SK-N-SH treated with all-trans-retinoic acid at 6 μM for 48 hours (cell line): ENCODE measurements at regions not wholly inside any gene's neighbourhood (a gene's known extent, or its start where the extent isn't known, plus 50 kb on each side); places are given as distances from the start of the nearest gene placed in this dataset.

Experiments used
- ATAC-seq: fragments of 200-7000 bp; cut with Tn5 transposase; 3 replicates; pipeline ENCODE4 v1.9.1; 2020; ENCODE audit warnings: mild to moderate bottlenecking, moderate library complexity
- ARNTL ChIP-seq: fragments of 450-650 bp; formaldehyde crosslinking; IDR thresholded peaks from 2 replicates; pipeline ENCODE4 v1.5.0; 2020; ENCODE audit warnings: low read depth, mild to moderate bottlenecking, moderate library complexity, borderline replicate concordance
- BACH2 ChIP-seq: fragments of 250-450 bp; sonication (Bioruptor Pico); IDR thresholded peaks from 2 replicates; pipeline ENCODE4 v1.9.0; 2021; ENCODE audit warnings: mild to moderate bottlenecking, borderline replicate concordance
- CSDC2 ChIP-seq: fragments of 250-450 bp; sonication (Bioruptor Pico); IDR thresholded peaks from 2 replicates; pipeline ENCODE4 v1.5.0; 2020; ENCODE audit warnings: mild to moderate bottlenecking, moderate library complexity
- ESRRG ChIP-seq: fragments of 250-450 bp; sonication (Bioruptor Pico); IDR thresholded peaks from 2 replicates; pipeline ENCODE4 v1.6.1; 2021; ENCODE audit warnings: mild to moderate bottlenecking
- GLIS3 ChIP-seq: fragments of 250-450 bp; sonication (Bioruptor Pico); IDR thresholded peaks from 2 replicates; pipeline ENCODE4 v1.5.0; 2020; ENCODE audit warnings: mild to moderate bottlenecking, moderate library complexity
- ISL1 ChIP-seq: fragments of 250-450 bp; sonication (Bioruptor Pico); IDR thresholded peaks from 2 replicates; pipeline ENCODE4 v2.1.2; 2022; ENCODE audit warnings: mild to moderate bottlenecking, moderate library complexity
- OSR1 ChIP-seq: fragments of 250-450 bp; sonication (Bioruptor Pico); IDR thresholded peaks from 2 replicates; pipeline ENCODE4 v1.8.0; 2022; ENCODE audit warnings: moderate library complexity, mild to moderate bottlenecking, inconsistent platforms
- PPARA ChIP-seq: fragments of 250-450 bp; sonication (Bioruptor Pico); IDR thresholded peaks from 2 replicates; pipeline ENCODE4 v1.5.0; 2020; ENCODE audit warnings: mild to moderate bottlenecking, borderline replicate concordance
- RARB ChIP-seq: fragments of 250-450 bp; sonication (Bioruptor Pico); IDR thresholded peaks from 2 replicates; pipeline ENCODE4 v1.8.0; 2021; ENCODE audit warnings: mild to moderate bottlenecking, moderate library complexity
- SNAI2 ChIP-seq: fragments of 250-450 bp; sonication (Bioruptor Pico); IDR thresholded peaks from 2 replicates; pipeline ENCODE4 v1.5.0; 2020; ENCODE audit warnings: mild to moderate bottlenecking, moderate library complexity
- TCF4 ChIP-seq: fragments of 250-450 bp; sonication (Bioruptor Pico); IDR thresholded peaks from 2 replicates; pipeline ENCODE4 v1.8.0; 2021; ENCODE audit warnings: mild to moderate bottlenecking, moderate library complexity, borderline replicate concordance
- TOX ChIP-seq: fragments of 250-450 bp; sonication (Bioruptor Pico); IDR thresholded peaks from 2 replicates; pipeline ENCODE4 v1.8.0; 2021; ENCODE audit warnings: mild to moderate bottlenecking, moderate library complexity, borderline replicate concordance
- ZC3H10 ChIP-seq: fragments of 250-450 bp; sonication (Bioruptor Pico); IDR thresholded peaks from 2 replicates; pipeline ENCODE4 v1.5.1; 2021; ENCODE audit warnings: mild to moderate bottlenecking, moderate library complexity
- ZFP3 ChIP-seq: fragments of 250-450 bp; sonication (Bioruptor Pico); IDR thresholded peaks from 2 replicates; pipeline ENCODE4 v1.5.0; 2020; ENCODE audit warnings: mild to moderate bottlenecking, moderate library complexity
- ZNF565 ChIP-seq: fragments of 450-650 bp; formaldehyde crosslinking; conservative IDR thresholded peaks from 2 replicates; pipeline ENCODE4 v1.5.0; 2020; ENCODE audit warnings: low read depth, mild to moderate bottlenecking, moderate library complexity
- ZNF70 ChIP-seq: fragments of 450-650 bp; formaldehyde crosslinking; IDR thresholded peaks from 2 replicates; pipeline ENCODE4 v1.5.0; 2020; ENCODE audit warnings: mild to moderate bottlenecking, moderate library complexity
- ZNF8 ChIP-seq: fragments of 450-650 bp; formaldehyde crosslinking; IDR thresholded peaks from 2 replicates; pipeline ENCODE4 v1.5.0; 2020; ENCODE audit warnings: mild to moderate bottlenecking, moderate library complexity
- TF ChIP-seq, protein P1 (sequence below): fragments of 250-450 bp; sonication (Bioruptor Pico); IDR thresholded peaks from 2 replicates; pipeline ENCODE4 v1.8.0; 2021; ENCODE audit warnings: low read depth, mild to moderate bottlenecking, moderate library complexity, borderline replicate concordance
- TF ChIP-seq, protein P2 (sequence below): fragments of 250-450 bp; sonication (Bioruptor Pico); IDR thresholded peaks from 2 replicates; pipeline ENCODE4 v1.8.0; 2020; ENCODE audit warnings: mild to moderate bottlenecking, moderate library complexity, borderline replicate concordance
- TF ChIP-seq, protein P3 (sequence below): fragments of 250-450 bp; sonication (Bioruptor Pico); IDR thresholded peaks from 2 replicates; pipeline ENCODE4 v1.5.0; 2020; ENCODE audit warnings: mild to moderate bottlenecking, moderate library complexity
- TF ChIP-seq, protein P4 (sequence below): fragments of 250-450 bp; sonication (Bioruptor Pico); IDR thresholded peaks from 2 replicates; pipeline ENCODE4 v1.5.1; 2020; ENCODE audit warnings: low read depth, mild to moderate bottlenecking, moderate library complexity

DNA sequence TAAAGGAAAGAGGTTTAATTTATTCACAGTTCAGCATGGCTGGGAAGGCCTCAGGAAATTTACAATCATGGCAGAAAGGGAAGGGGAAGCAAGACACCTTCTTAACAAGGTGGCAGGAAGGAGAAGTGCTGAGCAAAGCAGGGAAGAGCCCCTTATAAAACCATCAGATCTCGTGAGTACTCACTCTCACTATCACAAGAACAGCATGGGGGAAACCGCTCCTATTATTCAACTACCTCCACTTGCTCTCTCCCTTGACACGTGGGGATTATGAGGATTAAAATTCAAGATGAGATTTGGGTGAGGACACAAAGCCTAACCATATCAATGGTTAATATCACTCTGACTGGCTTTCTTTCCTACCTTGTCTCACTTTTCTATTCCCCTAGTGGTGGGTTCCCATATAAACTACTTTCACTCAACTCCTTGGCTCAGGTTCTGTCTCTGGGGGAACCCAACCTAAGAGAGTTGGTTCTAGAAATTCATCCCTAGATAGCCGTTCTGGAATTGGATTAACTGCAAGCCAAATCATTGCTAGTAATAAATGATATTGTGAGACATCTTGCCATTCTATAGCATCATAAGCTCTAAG lies 749.8 kb upstream of the GRAMD2B start:
- TF ChIP-seq ZFP3 (CRISPR knock-in tag) (no peak), ESRRG (CRISPR knock-in tag) (no peak), ISL1 (CRISPR knock-in tag) (no peak), ARNTL (CRISPR knock-in tag) (no peak), ZNF565 (CRISPR knock-in tag) (no peak), TCF4 (CRISPR knock-in tag) (no peak), TOX (CRISPR knock-in tag) (no peak), PPARA (CRISPR knock-in tag) (no peak), CSDC2 (CRISPR knock-in tag) (no peak)
- TF ChIP-seq, protein P1, sequence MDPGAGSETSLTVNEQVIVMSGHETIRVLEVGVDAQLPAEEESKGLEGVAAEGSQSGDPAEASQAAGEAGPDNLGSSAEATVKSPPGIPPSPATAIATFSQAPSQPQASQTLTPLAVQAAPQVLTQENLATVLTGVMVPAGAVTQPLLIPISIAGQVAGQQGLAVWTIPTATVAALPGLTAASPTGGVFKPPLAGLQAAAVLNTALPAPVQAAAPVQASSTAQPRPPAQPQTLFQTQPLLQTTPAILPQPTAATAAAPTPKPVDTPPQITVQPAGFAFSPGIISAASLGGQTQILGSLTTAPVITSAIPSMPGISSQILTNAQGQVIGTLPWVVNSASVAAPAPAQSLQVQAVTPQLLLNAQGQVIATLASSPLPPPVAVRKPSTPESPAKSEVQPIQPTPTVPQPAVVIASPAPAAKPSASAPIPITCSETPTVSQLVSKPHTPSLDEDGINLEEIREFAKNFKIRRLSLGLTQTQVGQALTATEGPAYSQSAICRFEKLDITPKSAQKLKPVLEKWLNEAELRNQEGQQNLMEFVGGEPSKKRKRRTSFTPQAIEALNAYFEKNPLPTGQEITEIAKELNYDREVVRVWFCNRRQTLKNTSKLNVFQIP (CRISPR knock-in tag): no peak
- TF ChIP-seq, protein P2, sequence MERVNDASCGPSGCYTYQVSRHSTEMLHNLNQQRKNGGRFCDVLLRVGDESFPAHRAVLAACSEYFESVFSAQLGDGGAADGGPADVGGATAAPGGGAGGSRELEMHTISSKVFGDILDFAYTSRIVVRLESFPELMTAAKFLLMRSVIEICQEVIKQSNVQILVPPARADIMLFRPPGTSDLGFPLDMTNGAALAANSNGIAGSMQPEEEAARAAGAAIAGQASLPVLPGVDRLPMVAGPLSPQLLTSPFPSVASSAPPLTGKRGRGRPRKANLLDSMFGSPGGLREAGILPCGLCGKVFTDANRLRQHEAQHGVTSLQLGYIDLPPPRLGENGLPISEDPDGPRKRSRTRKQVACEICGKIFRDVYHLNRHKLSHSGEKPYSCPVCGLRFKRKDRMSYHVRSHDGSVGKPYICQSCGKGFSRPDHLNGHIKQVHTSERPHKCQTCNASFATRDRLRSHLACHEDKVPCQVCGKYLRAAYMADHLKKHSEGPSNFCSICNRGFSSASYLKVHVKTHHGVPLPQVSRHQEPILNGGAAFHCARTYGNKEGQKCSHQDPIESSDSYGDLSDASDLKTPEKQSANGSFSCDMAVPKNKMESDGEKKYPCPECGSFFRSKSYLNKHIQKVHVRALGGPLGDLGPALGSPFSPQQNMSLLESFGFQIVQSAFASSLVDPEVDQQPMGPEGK (CRISPR knock-in tag): no peak
- TF ChIP-seq, protein P3, sequence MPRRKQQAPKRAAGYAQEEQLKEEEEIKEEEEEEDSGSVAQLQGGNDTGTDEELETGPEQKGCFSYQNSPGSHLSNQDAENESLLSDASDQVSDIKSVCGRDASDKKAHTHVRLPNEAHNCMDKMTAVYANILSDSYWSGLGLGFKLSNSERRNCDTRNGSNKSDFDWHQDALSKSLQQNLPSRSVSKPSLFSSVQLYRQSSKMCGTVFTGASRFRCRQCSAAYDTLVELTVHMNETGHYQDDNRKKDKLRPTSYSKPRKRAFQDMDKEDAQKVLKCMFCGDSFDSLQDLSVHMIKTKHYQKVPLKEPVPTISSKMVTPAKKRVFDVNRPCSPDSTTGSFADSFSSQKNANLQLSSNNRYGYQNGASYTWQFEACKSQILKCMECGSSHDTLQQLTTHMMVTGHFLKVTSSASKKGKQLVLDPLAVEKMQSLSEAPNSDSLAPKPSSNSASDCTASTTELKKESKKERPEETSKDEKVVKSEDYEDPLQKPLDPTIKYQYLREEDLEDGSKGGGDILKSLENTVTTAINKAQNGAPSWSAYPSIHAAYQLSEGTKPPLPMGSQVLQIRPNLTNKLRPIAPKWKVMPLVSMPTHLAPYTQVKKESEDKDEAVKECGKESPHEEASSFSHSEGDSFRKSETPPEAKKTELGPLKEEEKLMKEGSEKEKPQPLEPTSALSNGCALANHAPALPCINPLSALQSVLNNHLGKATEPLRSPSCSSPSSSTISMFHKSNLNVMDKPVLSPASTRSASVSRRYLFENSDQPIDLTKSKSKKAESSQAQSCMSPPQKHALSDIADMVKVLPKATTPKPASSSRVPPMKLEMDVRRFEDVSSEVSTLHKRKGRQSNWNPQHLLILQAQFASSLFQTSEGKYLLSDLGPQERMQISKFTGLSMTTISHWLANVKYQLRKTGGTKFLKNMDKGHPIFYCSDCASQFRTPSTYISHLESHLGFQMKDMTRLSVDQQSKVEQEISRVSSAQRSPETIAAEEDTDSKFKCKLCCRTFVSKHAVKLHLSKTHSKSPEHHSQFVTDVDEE (CRISPR knock-in tag): no peak
- no peak for ATAC-seq

DNA sequence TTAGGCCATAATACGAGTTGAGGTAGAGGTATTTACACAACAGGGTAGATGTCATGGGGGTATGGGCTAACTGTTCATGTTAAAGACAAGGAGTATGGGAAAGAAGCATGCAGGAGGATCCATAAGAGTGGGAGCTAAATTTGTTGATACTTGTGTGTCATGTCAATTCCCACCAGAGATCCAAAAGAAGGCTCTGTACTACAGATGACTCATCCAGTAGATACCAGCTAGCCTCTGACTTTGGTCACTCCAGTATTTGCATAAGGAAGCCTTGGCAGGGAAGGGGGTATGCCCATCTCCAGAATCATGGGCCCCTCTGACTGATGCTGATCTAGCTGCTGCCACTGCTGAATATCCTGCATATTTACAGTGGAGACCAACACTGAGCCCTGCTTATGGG lies 743.7 kb upstream of the GRAMD2B start:
- ATAC-seq: no peak
- TF ChIP-seq ARNTL (CRISPR knock-in tag) (no peak), ZNF70 (no peak), GLIS3 (CRISPR knock-in tag) (no peak), ZFP3 (CRISPR knock-in tag) (no peak), ZNF8 (CRISPR knock-in tag) (no peak), TOX (CRISPR knock-in tag) (no peak), RARB (CRISPR knock-in tag) (no peak), BACH2 (CRISPR knock-in tag) (no peak), SNAI2 (no peak), PPARA (CRISPR knock-in tag) (no peak), ISL1 (CRISPR knock-in tag) (no peak), OSR1 (CRISPR knock-in tag) (no peak), ESRRG (CRISPR knock-in tag) (no peak), ZC3H10 (CRISPR knock-in tag) (no peak)
- TF ChIP-seq, protein P4, sequence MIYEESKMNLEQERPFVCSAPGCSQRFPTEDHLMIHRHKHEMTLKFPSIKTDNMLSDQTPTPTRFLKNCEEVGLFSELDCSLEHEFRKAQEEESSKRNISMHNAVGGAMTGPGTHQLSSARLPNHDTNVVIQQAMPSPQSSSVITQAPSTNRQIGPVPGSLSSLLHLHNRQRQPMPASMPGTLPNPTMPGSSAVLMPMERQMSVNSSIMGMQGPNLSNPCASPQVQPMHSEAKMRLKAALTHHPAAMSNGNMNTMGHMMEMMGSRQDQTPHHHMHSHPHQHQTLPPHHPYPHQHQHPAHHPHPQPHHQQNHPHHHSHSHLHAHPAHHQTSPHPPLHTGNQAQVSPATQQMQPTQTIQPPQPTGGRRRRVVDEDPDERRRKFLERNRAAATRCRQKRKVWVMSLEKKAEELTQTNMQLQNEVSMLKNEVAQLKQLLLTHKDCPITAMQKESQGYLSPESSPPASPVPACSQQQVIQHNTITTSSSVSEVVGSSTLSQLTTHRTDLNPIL (CRISPR knock-in tag): no peak
- TF ChIP-seq, protein P2 (CRISPR knock-in tag): no peak
- TF ChIP-seq, protein P3 (CRISPR knock-in tag): no peak
- TF ChIP-seq, protein P1 (CRISPR knock-in tag): no peak
